ENCODE measurements at regions not wholly inside any gene's neighbourhood (a gene's known extent, or its start where the extent isn't known, plus 50 kb on each side); places are given as distances from the start of the nearest gene placed in this dataset.
A peak's percentile ranks its signal among the peaks of the same experiment; 100 is the strongest.

DNA sequence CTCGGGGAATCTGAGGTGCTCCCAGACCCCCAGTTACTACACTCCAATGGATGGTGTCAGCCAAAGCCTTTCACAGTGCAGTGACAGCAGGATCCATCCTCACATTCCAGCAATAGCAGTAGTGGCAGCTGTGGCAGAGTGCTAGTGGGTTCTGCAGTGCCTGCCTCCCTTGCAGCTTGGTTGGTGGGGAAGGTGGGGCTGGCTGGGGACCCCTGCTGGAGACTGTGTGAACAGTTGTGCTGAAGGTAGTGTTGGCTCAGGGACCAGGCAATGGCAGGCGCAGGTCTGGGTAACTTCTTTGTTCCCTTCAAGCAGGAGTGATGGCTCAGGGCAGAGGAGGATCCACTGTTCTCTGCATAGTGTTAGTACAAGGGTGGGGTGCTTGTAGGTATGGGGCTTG, 343.7 kb upstream of the TRAM1L1 start:
- Histone ChIP-seq H3K27me3 (ENCODE audit: control insufficient read depth, low read length) (no peaks in the 10 kb centered on the region), H3K9me3 (ENCODE audit: control insufficient read depth, insufficient read depth, low read length) (peaks cover 12% of the 10 kb centered on the region; the same call in 1 of the 2 replicates), H3K36me3 (ENCODE audit: control insufficient read depth, low read length) (no peaks in the 10 kb centered on the region; the same call in 1 of the 2 replicates), H3K27ac (ENCODE audit: low read depth, low read length) (no peak overlapping the region), H3F3A (ENCODE audit: control insufficient read depth, insufficient read depth) (no peaks in the 10 kb centered on the region), H3K9me2 (replicated peaks; ENCODE audit: control insufficient read depth, low read length) (no peaks in the 10 kb centered on the region), H3K4me1 (ENCODE audit: control insufficient read depth, low read length) (peaks cover 39% of the 10 kb centered on the region), H3K79me2 (ENCODE audit: control insufficient read depth, low read length) (no peaks in the 10 kb centered on the region), H4K20me1 (ENCODE audit: control insufficient read depth, insufficient read depth, low read depth, low read length) (no peaks in the 10 kb centered on the region), H3K4me2 (ENCODE audit: low read length) (peak overlapping the region; percentile 5; the same call in 1 of the 2 replicates), H3K4me3 (ENCODE audit: low read length) (no peak overlapping the region)
- no peak for TF ChIP-seq EZH2phosphoT487 (IDR thresholded peaks at IDR 0.05; ENCODE audit: borderline replicate concordance, low read length)
- TF ChIP-seq, protein P1, sequence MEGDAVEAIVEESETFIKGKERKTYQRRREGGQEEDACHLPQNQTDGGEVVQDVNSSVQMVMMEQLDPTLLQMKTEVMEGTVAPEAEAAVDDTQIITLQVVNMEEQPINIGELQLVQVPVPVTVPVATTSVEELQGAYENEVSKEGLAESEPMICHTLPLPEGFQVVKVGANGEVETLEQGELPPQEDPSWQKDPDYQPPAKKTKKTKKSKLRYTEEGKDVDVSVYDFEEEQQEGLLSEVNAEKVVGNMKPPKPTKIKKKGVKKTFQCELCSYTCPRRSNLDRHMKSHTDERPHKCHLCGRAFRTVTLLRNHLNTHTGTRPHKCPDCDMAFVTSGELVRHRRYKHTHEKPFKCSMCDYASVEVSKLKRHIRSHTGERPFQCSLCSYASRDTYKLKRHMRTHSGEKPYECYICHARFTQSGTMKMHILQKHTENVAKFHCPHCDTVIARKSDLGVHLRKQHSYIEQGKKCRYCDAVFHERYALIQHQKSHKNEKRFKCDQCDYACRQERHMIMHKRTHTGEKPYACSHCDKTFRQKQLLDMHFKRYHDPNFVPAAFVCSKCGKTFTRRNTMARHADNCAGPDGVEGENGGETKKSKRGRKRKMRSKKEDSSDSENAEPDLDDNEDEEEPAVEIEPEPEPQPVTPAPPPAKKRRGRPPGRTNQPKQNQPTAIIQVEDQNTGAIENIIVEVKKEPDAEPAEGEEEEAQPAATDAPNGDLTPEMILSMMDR (IDR thresholded peaks at IDR 0.05; ENCODE audit: low read depth, low read length, poor library complexity, severe bottlenecking) = peak; percentile 38

DNA sequence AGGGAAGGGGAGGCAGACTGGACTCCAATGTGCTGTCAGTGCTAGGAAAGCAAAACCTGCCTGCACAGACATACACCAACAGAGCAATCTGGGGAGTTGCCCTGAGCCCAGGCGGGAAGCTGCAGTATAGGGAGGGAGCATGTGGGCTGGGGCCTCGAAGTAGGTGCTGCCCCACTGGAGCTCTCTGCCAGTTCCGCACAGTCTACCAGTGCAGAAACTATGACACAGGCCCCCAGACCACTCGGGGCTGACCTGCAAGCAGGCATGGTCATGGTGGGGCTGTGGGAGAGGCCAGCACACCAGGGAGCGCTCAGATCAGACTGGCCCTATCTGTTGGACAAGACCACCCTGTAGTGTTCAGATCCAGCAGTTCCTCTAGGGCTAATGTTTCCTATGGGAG, 344.1 kb upstream of the TRAM1L1 start:
- Histone ChIP-seq H4K20me1 (ENCODE audit: control insufficient read depth, insufficient read depth, low read depth, low read length) (no peaks in the 10 kb centered on the region), H3K4me3 (ENCODE audit: low read length) (no peak overlapping the region), H3K27ac (ENCODE audit: low read depth, low read length) (no peak overlapping the region), H3K9me3 (ENCODE audit: control insufficient read depth, insufficient read depth, low read length) (peaks cover 12% of the 10 kb centered on the region; the same call in 1 of the 2 replicates), H3K4me1 (ENCODE audit: control insufficient read depth, low read length) (peaks cover 36% of the 10 kb centered on the region), H3K79me2 (ENCODE audit: control insufficient read depth, low read length) (no peaks in the 10 kb centered on the region), H3F3A (ENCODE audit: control insufficient read depth, insufficient read depth) (no peaks in the 10 kb centered on the region), H3K36me3 (ENCODE audit: control insufficient read depth, low read length) (no peaks in the 10 kb centered on the region; the same call in 1 of the 2 replicates), H3K4me2 (ENCODE audit: low read length) (no peak overlapping the region), H3K9me2 (replicated peaks; ENCODE audit: control insufficient read depth, low read length) (no peaks in the 10 kb centered on the region), H3K27me3 (ENCODE audit: control insufficient read depth, low read length) (no peaks in the 10 kb centered on the region)
- TF ChIP-seq, protein P1 (IDR thresholded peaks at IDR 0.05; ENCODE audit: low read depth, low read length, poor library complexity, severe bottlenecking) = no peak
- TF ChIP-seq EZH2phosphoT487 (IDR thresholded peaks at IDR 0.05; ENCODE audit: borderline replicate concordance, low read length) = no peak

DNA sequence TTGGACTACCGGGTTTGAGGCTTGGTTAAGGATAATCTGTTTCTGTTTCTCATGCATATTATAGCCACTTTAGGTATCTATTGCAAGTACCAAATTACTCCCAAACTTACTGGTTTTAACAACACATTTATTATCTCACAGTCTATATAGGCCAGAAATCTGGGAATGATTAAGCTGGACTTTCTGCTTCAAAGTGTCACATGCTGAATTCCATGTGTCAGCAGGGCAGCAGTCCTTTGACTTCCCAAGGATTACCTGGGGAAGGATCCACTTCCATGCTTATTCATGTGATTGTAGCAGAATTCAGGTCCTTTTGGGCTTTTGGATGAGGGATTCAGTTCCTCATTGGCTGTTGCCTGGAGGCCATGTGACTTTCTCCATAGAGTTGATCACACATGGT, 349.0 kb upstream of the TRAM1L1 start:
- Histone ChIP-seq H3K4me1 (ENCODE audit: control insufficient read depth, low read length) (no peaks in the 10 kb centered on the region), H3K79me2 (ENCODE audit: control insufficient read depth, low read length) (no peaks in the 10 kb centered on the region), H3K36me3 (ENCODE audit: control insufficient read depth, low read length) (no peaks in the 10 kb centered on the region), H3K27ac (ENCODE audit: low read depth, low read length) (no peak overlapping the region), H3K9me2 (replicated peaks; ENCODE audit: control insufficient read depth, low read length) (no peaks in the 10 kb centered on the region), H3K4me2 (ENCODE audit: low read length) (no peak overlapping the region), H3K27me3 (ENCODE audit: control insufficient read depth, low read length) (no peaks in the 10 kb centered on the region), H4K20me1 (ENCODE audit: control insufficient read depth, insufficient read depth, low read depth, low read length) (no peaks in the 10 kb centered on the region), H3K4me3 (ENCODE audit: low read length) (no peak overlapping the region), H3F3A (ENCODE audit: control insufficient read depth, insufficient read depth) (no peaks in the 10 kb centered on the region), H3K9me3 (ENCODE audit: control insufficient read depth, insufficient read depth, low read length) (peaks cover 1% of the 10 kb centered on the region; the same call in 1 of the 2 replicates)
- TF ChIP-seq, protein P1 (IDR thresholded peaks at IDR 0.05; ENCODE audit: low read depth, low read length, poor library complexity, severe bottlenecking) = no peak
- no peak for TF ChIP-seq EZH2phosphoT487 (IDR thresholded peaks at IDR 0.05; ENCODE audit: borderline replicate concordance, low read length)
